ENCODE measurements at regions not wholly inside any gene's neighbourhood (a gene's known extent, or its start where the extent isn't known, plus 50 kb on each side); places are given as distances from the start of the nearest gene placed in this dataset.

- no peak for TF ChIP-seq CTCF (IDR thresholded peaks at IDR 0.05)
- no peak for TF ChIP-seq POLR2A (IDR thresholded peaks at IDR 0.05)
These were observed 106.5 kb upstream of the SYNCRIP start for GRCh38 chr6:85749236-85749635.
